Suprapubic skin (tissue), 4 donors: ENCODE measurements at regions not wholly inside any gene's neighbourhood (a gene's known extent, or its start where the extent isn't known, plus 50 kb on each side); places are given as distances from the start of the nearest gene placed in this dataset.

Experiments
- CTCF ChIP-seq, 2 donors: fragments of 200-600 bp in 1 of 2; fragments of 450-650 bp in 1 of 2; sonication (generic) in 1 of 2; IDR thresholded peaks; one replicate each; pipeline ENCODE4 v1.5.1; 2016 to 2019; ENCODE audit warnings: antibody characterized with exemption in 2 of 2, mild to moderate bottlenecking in 1 of 2, moderate library complexity in 1 of 2
- POLR2A ChIP-seq, 2 donors: fragments of 450-650 bp; IDR thresholded peaks; one replicate each; pipeline ENCODE4 v1.6.1; 2017; ENCODE audit warnings: antibody characterized with exemption in 2 of 2, mild to moderate bottlenecking in 2 of 2, moderate library complexity in 2 of 2
- POLR2AphosphoS5 ChIP-seq, 3 donors: sonication (generic); formaldehyde crosslinking; IDR thresholded peaks; one replicate each; pipeline ENCODE4 v1.6.1; 2017; ENCODE audit warnings: antibody characterized with exemption in 3 of 3

DNA sequence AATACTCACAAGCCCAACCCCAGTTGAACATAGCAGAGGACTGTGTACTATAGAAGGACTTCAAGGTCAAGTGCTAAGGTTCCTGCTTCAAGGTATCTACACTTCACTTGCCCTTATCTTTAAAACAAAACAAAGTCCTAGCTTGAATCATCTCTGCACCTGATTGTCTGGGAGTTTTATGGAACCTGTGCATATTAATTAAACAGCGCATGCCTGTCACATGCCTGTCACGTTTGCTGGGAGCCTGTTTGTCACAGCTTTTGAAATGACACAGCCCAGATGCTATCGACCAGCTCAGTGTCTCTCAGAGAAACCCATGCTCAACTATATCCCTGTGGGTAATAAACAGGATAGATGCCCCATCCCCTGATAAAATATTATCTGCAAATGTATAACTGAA is 476.0 kb downstream of the ZSWIM6 start:
- TF ChIP-seq CTCF (IDR thresholded peaks at IDR 0.05) (no peak), POLR2AphosphoS5 (IDR thresholded peaks at IDR 0.05) (no peak), POLR2A (IDR thresholded peaks at IDR 0.05) (no peak)
